HG03565 (cell line): ENCODE measurements at regions not wholly inside any gene's neighbourhood (a gene's known extent, or its start where the extent isn't known, plus 50 kb on each side); places are given as distances from the start of the nearest gene placed in this dataset.
A peak's percentile ranks its signal among the peaks of the same experiment; 100 is the strongest.
"Not testable (repeated sequence)": the region's sequence is repeated elsewhere in the genome, so short reads cannot be mapped to it uniquely, and the experiment has no call there.

Experiments
- ATAC-seq: cut with Tn5 transposase; IDR thresholded peaks from one replicate; pipeline ENCODE4 v1.9.1; 2021; ENCODE audit warnings: mild to moderate bottlenecking, moderate library complexity; ENCODE audit not compliant: unreplicated experiment

DNA sequence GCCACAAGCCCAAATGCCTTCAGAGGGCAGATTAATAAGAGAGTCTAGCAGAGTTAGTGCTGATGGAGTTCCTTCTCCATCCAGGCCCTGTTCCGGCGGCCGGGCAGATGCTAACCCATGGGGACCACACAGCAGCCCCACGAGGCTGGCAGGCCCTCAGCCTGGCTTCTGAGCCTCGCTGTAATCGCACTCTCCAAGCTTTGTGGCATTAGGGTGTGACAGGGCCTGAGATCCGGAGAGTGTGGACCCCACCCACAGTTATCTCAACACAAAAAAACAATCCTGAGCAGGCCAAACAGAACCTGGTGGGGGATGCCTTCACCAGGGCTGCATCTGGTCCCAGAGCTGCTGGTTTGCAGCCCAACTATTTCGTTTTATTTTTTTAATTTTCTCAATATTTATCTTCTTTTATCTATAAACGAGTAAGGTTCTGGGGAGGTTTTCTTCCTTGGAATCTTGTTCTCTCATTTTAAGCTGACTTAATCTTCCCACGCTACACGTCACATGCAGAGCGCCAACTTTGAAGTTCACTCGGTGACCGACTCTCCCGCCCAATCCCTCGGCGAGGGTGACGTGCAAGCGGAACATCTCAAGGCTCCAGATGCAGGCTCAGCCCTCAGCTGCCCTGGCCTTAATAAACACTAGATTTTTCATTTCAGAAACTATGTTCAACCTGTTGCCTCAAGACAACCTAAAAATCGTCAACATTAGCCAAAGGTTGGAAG lies 372.4 kb downstream of the BCL2L11 start:
- ATAC-seq, result not testable (repeated sequence)

DNA sequence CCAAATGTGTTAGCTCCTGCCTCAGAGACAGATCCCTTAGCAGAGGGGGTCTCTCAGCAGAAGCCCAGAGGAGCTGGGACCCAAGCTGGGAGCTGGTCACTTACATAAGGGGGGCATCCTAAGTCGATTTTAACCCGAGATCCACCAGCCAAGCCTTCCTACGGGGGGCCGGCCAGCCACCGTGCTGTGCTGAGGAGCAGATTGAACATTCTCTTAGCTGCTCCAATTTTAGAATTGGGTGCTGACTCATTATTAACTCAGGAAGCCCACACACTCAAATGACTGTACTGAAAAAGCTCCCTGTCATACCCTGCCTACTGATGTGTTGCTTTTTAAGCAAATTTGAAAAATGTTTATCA lies 373.0 kb downstream of the BCL2L11 start:
- peak; percentile 67 for ATAC-seq

DNA sequence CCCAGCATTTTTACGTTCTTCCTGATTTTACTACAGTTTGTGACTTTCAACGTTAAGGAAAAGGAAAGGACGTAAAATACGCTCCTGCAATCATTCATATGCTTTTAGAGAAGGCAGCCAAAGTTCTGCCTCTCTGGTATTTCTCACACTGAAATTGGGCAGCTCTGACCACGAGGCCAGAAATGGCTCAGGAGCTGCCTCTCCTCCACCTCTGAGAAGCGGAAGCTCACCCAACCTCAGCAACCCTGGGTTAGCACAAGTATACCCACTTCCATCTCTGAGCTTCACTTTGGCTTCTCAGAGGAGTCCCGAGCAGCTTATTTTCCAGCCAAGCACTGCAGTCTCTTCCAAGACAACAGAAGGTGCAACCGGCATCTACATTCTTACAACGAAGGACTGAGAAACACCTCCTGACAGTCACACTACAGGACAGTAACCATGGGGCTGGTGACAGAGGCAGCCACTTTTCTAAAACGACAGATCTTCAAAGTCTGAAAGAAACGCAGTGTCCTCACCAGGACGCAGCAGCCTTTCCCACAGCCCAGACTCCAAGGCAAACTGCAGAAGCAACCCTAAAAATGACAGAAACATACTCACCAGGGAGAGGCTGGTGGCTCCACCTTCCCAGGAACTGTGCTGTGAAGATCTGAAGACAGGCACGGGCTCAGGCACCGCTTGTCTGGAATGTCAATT lies 373.7 kb downstream of the BCL2L11 start:
- ATAC-seq, result not testable (repeated sequence)

DNA sequence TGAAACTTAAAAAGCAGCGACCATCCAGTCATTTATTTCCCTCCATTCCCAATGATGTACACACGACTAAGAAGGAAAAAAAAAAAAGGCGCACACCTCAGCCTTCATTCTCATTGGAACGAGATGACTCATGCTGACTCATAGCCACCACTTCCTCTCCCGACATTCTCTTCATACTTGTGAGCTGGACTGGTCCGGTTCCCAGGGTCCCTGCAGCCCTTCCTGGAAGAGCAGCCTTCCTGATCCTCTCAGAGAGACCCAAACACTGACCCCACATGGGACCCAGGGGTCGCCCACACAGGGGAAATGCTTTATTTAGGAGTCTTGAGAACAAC lies 374.2 kb downstream of the BCL2L11 start:
- ATAC-seq, result not testable (repeated sequence)

DNA sequence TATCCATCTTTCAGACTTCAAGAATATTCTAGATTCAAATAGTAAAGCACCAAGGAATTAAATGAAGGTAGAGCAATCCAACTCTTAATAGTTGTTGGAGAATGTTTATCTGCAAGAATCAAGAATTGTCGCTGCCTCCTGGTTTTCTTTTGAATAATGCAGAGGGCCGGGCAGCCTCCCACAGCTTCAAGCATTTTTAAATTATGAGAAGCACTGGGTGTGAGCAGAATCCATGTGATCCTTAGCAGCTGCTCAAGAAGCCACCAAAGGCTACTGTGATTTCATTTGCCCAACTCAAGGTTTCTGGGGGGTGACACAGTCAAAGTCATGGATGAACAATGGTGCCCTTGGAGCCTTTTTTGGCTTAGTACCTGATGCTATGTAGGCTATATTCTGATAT lies 374.9 kb downstream of the BCL2L11 start:
- ATAC-seq, result not testable (repeated sequence)

DNA sequence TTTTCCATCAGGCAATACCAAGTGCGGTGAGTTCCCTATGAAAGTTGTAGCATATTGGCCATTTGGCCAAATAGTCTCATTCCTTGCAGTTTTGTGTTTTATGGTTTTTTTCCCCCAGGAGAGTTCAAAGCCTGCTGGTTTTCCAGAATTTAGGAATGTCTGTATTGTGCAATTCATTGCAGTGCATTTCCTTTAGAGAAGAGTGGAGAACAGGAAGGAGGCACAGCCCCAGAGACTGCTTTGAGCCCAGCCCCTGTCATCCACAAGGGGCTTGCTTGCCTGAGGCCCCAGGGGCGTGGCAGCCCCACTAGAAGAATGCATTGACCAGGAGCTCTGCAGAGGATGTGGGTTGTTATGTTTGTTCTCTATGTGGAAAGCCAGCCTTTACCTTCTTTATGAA lies 375.5 kb downstream of the BCL2L11 start:
- not testable (repeated sequence) for ATAC-seq

DNA sequence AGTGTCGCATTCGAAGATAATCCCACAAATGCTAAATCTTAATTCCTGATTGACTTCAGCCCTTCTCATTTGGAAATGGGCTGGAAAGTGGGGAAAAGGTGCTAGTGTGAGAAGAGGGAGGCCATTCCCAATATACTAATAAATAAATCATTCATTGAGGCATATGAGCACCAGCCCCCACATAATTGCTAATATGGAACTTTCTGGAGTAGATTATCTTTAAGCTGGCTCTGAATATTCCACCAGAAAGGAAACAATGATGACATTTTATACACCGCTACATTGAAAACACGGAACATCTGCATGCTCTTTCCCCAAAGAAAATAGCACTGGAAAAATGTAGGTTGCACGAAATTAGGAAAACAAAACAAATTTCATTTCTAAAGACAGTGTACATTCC lies 376.1 kb downstream of the BCL2L11 start:
- ATAC-seq, result not testable (repeated sequence)

DNA sequence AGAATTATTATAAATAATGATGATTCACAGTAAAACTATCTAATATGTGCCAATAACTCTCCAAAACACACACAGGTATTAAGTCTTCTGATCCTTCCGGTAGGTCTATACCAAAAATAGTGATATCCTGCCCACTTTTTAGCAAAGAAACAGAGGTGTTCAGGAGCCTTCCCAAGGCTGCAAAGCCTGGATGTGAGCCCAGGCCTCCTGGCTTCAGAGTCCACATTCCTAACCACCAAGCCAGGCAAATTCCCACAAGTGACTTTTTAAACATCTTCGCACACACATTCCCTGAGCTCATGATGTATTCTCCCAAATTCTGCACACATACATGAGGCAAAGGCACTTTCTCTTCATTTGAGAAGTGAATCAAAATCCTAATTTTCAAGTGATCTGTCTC lies 376.6 kb downstream of the BCL2L11 start:
- ATAC-seq, result not testable (repeated sequence)

DNA sequence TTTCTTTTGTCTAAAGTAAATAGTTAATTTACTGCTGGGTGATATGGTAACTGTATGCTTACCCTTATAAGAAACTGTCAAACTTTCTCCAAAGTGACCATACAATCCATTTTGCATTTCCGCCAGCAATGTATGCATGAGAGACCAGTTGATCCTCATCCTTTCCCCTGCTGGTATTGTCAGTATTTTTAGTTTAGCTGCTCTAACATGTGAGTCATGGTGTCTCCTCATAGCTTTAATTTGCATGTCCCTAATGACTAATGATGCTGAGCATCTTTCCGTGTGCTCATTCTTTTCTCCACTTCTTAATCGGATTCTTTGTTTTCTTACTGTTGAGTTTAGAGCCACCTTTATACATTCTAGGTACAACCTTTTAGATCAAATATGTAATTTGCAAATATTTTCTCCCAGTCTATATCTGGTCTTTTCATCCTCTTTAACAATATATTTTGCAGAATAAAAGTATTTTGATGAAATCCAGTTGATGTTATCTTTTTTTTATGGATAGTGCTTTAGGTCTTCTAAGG lies 379.9 kb downstream of the BCL2L11 start:
- peak; percentile 56 for ATAC-seq

DNA sequence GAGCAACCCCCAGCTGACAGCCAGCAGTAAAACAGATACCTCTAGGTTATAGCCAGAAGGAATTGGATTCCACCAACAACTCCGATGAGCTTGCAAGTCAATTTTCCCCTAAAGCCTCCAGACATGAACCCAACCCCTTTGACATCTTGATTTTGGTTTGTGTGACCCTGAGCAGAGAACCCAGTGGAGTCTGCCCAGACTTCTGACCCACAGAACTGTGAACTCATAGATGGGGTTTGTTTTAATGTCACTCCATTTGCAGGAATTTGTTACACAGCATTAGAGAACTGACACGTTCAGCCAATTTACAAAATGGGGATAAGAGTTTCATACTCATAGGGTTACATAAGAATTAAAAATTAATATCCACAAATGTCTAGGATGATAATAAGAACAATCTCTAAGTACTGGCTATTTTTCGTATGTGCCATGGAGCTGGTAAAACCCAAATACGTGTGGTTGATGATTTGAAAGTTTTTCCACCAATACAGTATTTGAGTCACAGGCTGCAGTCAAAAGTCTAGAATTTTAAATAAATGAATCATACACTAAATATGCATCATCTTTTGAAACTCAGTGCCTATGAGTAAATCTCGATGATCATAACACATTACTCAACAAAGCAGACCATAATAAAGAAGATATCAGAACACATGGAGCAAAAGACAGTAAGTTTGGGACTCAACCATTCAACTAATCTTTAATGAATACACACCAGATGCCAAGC lies 380.0 kb downstream of the ANAPC1 start:
- ATAC-seq, result not testable (repeated sequence)

DNA sequence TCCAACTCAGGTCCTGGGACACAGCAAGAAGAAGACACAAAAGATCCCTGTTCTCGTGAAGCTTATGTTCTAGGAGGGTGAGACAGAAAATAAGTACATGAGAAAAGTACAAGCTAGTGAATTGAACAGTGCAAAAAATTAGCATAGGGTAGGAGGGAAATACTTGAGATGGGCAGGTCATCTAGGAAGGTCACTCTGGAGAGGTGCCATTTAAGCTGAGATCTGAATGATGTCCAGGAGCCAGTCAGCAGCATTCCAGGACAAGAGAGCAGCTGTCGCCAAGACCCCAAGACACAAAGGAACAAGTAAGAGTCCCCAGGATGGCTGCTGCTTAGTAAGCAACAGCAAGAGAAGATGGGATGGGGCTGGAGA lies 379.4 kb downstream of the ANAPC1 start:
- not testable (repeated sequence) for ATAC-seq

DNA sequence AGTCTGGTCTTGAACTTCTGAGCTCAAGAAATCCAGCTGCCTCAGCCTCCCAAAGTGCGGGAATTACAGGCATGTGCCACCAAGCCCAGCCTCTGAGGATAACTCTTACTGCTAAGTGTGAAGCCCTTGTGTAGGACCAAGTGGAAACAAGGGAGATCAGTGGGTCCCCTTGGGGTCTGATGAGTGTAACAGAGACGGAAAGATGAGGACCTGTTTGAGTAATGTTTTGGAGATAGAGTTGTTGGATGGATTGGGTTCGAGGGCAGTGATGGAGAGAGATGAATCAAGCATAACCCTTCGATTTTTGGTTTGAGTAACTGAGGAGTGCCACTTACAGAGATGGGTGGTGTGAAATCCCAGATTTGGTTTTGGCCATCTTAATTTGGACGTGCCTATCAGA lies 378.7 kb downstream of the ANAPC1 start:
- not testable (repeated sequence) for ATAC-seq

DNA sequence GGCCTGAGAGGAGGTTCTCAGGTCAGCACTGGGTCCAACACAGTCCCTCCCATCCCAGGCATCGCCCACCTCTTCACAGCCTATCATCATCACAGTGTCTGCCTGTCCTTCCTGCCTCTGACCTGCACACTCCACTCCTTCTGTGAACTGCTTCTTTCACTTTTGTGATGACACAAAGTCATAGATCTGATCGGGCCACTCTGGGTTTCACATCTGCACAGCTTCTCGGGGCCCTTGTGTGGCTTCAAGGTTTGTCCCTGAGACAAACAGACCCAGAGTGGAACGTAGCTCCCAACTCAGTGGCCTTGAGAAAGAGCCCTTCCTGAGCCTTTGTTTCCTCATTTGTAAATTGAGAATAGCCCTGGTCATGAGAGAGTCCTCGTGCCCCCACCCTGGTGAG lies 377.1 kb downstream of the ANAPC1 start:
- peak; percentile 95 for ATAC-seq

DNA sequence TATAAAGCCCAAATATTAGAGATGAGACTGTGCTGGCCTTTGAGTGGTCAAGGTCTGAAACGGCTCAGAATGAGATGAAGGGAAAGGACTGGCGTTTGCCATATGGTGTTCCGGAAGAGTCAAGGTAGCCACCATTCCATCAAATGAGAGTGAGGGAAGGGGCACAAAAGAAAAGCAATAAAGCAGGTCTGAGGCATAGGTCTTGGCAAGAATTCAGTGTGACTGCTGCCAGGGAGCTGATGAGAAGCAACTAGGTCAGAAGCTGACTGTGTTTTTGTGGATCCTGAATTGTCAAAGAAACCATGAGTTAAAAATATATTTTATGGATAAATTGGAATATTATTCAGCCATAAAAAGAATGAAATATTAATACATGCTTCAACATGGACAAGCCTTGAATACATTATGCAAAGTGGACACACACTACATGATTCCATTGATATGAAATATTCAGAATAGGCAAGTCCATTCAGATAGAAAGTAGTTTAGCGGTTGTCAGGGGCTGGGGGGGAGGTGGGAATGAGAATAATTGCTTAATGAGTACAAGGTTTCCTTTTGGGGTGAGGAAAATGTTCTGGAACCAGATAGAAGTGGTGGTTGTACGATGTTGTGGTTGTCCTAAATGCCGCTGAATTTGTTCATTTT lies 374.6 kb downstream of the ANAPC1 start:
- ATAC-seq, result not testable (repeated sequence)

DNA sequence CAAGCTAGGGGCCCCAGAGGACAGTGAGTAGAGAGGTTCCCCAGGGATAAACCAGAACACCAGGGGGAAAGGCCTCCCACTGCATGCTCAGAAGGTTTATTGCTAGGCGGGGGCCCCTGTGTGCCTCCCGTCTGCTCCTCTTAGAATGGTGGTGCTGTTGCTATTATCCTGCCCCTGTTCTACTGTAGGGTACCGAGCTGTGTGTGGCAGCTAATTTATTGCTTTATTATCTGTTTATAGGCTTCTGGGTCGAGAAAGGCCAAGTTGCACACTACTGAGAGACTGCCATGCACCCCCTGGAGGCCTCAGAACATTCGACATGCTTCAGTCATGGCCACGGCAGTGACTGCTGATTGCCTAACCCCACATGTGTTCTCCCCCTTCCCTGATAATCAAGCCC lies 373.6 kb downstream of the ANAPC1 start:
- not testable (repeated sequence) for ATAC-seq

DNA sequence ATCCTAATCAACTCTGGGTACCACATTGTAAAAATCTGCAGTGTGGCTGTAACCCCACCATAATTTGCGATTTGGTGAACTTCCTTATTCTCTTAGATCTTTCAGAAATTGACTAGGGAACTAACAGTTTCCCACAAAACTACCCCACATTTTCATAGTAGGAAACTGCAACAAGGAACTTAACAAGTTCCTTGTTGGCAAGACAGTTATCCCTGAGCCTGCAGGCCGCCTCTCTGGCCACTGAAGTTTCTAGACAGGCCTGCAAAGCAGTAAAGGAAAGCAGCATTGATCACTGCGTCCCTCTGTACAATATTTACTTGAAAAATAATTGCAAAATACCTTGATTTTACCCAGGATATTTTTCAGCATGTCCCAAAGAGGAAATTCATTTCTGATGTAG lies 372.9 kb downstream of the ANAPC1 start:
- ATAC-seq, result not testable (repeated sequence)

DNA sequence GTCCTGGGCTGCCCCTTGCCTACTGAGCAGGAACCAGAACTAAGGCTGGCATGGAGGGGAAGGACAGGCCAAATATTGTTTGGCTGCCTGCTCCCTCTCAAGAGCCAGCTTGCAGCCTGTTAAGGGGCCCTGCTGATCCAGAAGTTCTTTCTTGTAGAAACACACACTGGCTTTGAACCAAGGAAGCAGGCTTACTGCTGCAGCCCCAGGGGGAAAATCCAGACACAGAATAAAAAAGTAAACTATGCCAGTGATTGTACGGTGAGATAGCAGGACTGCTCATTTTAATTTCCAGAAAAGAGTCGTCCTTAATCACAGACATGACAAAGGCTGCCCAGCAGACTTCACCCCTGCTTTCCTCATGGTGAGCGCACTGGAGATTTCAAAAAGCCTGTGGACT lies 371.6 kb downstream of the ANAPC1 start:
- ATAC-seq, result not testable (repeated sequence)

DNA sequence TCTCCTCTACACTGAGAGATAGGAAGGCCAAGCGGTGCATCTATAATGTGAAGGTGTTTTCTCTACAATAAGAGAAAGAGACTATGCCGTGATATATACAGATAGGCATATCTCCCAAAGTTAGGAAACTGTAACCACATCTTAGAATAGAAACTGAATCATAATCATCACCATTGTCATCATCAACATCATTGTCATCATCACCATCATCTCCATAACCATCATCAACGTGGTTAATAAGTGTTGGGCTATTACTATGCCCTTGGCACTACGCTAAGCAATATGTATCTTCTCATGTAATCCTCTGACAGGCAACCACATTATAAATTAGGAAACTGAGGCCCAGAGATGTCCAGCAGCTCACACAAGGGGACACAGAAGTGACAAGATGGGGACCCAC lies 369.9 kb downstream of the ANAPC1 start:
- not testable (repeated sequence) for ATAC-seq

DNA sequence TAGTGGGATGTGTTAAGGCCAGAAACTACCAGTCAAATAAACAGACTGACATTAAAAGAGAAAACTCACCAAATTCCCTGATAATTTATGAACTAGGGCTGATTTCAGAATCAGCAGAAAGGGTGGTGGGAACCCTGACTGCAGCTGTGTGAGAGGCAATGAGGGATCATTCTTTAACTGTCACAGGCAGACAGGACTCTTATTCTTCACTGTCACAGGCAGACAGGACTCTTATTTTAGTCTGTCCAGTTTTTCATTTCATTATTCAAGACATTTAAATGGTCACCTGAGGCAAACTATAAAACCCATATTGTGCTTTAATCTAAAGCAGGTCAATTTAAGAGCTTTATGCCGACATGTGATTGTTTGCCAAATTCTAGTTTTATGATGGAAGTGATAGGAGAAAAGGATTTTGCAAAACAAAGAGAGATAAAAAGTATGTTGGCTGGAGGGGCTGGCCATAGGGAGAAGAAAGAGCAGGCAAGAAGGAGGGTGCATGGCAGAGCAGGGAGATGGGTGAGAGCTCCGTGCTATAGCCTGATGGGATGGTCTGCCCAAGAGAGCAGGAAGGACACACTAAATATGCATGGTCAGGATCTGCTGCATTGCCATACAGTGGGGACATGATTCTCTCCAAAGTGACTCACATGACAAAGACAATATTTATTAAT lies 366.8 kb downstream of the ANAPC1 start:
- ATAC-seq, result not testable (repeated sequence)

DNA sequence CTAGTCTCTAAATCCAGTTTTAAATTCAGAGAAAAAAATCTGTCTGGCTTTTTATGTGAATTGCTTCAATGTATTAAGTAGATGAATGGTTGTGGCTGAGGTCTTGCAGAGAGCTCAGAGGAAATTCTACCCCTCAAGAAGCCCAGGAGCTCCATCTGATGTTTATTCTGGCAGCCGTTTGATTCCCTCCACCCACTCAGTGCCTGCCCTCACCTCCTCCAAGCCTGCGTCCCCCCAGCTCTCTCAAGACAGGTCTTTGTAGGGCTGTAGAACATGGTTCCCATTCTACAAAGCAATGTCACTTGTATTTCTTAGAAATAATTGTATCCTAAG lies 366.3 kb downstream of the ANAPC1 start:
- ATAC-seq, result not testable (repeated sequence)

DNA sequence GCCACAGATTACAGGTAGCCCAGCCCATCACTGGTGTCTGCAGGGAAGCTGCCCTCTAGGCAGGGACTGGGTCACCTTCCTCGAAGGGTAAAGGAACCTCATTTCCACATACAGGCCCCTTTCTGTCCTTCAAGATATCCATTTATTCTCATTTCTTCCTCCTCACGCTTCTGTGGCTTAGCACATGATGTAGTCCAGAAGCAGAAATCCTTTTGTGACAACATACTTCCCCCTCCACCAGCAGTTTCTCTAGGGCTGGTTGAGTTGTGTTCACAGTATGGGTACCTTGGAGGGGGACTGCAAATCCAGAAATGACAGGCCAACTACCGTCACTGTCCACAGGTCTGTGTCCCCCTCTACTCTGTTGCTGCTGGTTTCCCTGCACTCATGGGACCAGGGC lies 364.9 kb downstream of the ANAPC1 start:
- no peak for ATAC-seq
